Brain microvascular endothelial cell (primary cell): ENCODE measurements at regions not wholly inside any gene's neighbourhood (a gene's known extent, or its start where the extent isn't known, plus 50 kb on each side); places are given as distances from the start of the nearest gene placed in this dataset.

ENCODE experiments used
- DNase-seq: peaks from one replicate; pipeline ENCODE4 v3.0.0-alpha.2; 2020
- H3K27ac ChIP-seq: fragments of 250-450 bp; sonication (Bioruptor Pico); 2 replicates; pipeline ENCODE4 v1.5.1; 2020; ENCODE audit warnings: mild to moderate bottlenecking, moderate library complexity
- H3K27me3 ChIP-seq: fragments of 250-450 bp; sonication (Bioruptor Pico); replicated peaks from 2 replicates; pipeline ENCODE4 v1.5.1; 2020; ENCODE audit warnings: mild to moderate bottlenecking
- H3K36me3 ChIP-seq: fragments of 250-450 bp; sonication (Bioruptor Pico); replicated peaks from 2 replicates; pipeline ENCODE4 v1.5.1; 2020; ENCODE audit warnings: mild to moderate bottlenecking
- H3K4me3 ChIP-seq: 2 replicates; pipeline ENCODE4 v1.5.1; 2011; ENCODE audit warnings: low read depth, mild to moderate bottlenecking, control low read depth, low read length, moderate library complexity
- in situ Hi-C: cut with HindIII; loops from 2 replicates; pipeline ENCODE4 v1.10.0; 2017; ENCODE audit warnings: low sequenced_read_pairs, low pct_ligation_motif_present
- TF ChIP-seq, protein P1 (sequence below): IDR thresholded peaks from 2 replicates; pipeline ENCODE4 v1.5.1; 2011; ENCODE audit warnings: low read depth, mild to moderate bottlenecking, moderate library complexity, low read length, control low read depth, inconsistent platforms; ENCODE audit errors: missing control alignments

DNA sequence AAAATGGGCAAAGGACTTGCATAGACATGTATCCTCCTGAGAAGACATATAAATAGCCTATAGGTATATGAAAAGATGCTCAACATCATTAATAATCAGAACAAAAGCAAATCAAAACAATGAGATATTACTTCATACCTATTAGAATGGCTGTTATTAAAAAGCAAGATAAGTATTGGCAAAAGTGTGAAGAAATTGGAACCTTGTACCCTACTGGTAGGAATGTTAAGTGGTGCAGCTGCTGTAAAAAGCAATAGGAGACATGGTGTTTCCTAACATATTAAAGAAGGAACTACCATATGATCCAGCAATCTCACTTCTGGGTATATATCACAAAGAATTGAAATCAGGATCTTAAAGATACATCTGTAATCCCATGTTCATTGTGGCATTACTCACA is 69.8 kb upstream of the PRR16 start:
- in situ Hi-C loops: no loop called here
- Histone ChIP-seq H3K36me3 (no peaks in the 10 kb centered on the region), H3K4me3 (no peak overlapping the region), H3K27me3 (no peaks in the 10 kb centered on the region), H3K27ac (no peak overlapping the region)
- TF ChIP-seq, protein P1, sequence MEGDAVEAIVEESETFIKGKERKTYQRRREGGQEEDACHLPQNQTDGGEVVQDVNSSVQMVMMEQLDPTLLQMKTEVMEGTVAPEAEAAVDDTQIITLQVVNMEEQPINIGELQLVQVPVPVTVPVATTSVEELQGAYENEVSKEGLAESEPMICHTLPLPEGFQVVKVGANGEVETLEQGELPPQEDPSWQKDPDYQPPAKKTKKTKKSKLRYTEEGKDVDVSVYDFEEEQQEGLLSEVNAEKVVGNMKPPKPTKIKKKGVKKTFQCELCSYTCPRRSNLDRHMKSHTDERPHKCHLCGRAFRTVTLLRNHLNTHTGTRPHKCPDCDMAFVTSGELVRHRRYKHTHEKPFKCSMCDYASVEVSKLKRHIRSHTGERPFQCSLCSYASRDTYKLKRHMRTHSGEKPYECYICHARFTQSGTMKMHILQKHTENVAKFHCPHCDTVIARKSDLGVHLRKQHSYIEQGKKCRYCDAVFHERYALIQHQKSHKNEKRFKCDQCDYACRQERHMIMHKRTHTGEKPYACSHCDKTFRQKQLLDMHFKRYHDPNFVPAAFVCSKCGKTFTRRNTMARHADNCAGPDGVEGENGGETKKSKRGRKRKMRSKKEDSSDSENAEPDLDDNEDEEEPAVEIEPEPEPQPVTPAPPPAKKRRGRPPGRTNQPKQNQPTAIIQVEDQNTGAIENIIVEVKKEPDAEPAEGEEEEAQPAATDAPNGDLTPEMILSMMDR: no peak
- DNase-seq: no peak

DNA sequence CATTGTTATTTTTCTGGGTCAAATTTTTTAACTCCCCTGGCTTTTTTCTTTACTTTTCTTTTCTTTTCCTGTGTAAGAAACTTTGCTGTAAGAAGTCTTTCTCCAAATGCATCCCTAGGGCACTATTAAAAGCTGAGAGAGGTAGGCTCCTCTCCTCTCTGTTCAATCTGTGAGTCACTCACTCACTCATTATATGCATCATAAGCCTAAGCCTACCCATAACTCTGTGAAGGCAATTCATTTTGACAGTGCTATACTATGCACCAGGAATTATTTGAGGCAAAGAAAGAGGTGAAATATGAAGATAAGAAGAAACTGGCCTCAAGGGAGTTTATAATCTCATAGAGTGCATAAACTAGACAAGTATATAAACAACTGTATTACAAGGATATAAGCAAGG is 67.9 kb upstream of the PRR16 start:
- Histone ChIP-seq H3K36me3 (no peaks in the 10 kb centered on the region), H3K4me3 (no peak overlapping the region), H3K27me3 (no peaks in the 10 kb centered on the region), H3K27ac (no peak overlapping the region)
- in situ Hi-C loops: no loop called here
- TF ChIP-seq, protein P1: no peak
- DNase-seq: no peak

DNA sequence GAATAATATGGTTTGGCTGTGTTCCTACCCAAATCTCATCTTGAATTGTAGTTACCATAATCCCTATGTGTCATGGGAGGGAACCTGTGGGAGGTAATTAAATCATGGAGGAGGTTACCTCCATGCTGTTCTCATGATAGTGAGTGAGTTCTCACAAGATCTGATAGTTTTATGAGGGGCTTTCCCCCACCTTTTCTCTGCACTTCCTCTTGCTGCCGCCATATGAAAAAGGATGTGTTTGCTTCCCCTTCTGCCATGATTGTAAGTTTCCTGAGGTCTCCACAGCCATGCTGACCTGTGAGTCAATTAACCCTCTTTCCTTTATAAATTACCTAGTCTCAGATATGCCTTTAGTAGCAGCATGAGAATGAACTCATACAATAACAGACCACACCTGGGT is 63.7 kb upstream of the PRR16 start:
- no peak for DNase-seq
- no peaks in the 10 kb centered on the region for H3K36me3 ChIP-seq
- in situ Hi-C loops: no loop called here

DNA sequence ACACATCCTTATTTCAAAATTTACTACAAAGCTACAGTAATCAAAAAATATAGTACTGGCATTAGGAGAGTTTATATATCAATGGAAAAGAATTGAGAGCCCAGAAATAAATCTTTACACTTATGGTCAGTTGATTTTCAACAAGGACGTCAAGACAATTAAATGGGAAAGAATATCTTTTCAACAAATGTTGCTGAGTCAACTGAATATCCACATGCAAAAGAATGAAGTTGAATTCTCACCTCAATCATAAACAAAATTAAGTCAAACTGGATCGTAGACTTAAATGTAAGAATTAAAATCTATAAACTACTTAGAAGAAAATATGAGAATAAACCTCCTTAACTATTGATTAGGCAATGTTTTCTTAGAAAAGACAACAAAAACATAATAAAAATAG is 61.5 kb upstream of the PRR16 start:
- Histone ChIP-seq H3K27ac (no peak overlapping the region), H3K27me3 (no peaks in the 10 kb centered on the region), H3K4me3 (no peak overlapping the region), H3K36me3 (no peaks in the 10 kb centered on the region)
- TF ChIP-seq, protein P1: no peak
- in situ Hi-C loops: no loop called here
- no peak for DNase-seq

More for the DNA sequence above, 63.7 kb upstream of the PRR16 start:
- TF ChIP-seq, protein P1: no peak
- Histone ChIP-seq H3K27me3 (no peaks in the 10 kb centered on the region), H3K4me3 (no peak overlapping the region), H3K27ac (no peak overlapping the region)

DNA sequence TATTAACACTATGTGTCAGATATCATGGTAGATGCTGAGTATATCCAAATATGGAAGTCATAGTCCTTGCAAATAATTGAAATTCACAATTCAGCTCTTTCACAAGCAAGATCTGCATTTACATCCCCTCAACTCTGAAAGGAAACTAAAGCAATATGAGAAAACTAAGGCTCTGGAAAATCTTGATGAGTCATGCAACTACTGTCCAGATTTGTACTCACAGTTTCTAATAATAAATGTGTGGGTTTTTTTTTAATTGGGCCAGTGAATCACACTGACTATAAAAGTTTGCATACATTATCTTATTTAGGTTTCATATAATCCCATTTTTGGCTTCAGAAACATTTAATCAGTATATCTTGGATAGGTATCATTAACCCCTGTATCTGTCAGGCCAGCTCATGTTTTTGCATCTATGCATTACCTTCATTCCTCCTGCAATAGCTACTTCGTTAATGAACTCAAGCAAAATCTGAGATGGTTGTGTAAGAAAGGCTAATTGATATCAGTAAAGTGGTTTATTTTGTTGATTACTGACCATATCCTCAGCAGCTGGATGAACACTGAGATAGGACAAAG is 58.7 kb upstream of the PRR16 start:
- TF ChIP-seq, protein P1: no peak
- in situ Hi-C loops: no loop called here
- Histone ChIP-seq H3K27ac (peak overlapping the region; percentile 96), H3K36me3 (no peaks in the 10 kb centered on the region), H3K4me3 (no peak overlapping the region), H3K27me3 (no peaks in the 10 kb centered on the region)
- peak; percentile 30 for DNase-seq

DNA sequence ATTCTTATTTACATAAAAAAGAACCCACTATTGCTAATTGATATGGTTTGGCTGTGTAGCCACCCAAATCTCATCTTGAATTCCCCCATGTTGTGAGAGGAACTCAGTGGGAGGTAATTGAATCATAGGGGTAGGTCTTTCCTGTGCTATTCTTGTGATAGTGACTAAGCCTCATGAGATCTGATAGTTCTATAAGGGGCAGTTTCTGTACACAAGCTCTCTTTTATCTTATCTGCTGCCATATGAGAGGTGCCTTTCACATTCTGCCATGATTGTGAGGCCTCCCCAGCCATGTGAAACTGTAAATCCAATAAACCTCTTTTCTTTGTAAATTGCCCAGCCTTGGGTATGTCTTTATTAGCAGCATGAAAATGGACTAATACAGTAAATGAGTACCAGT is 58.2 kb upstream of the PRR16 start:
- DNase-seq: peak; percentile 85
- in situ Hi-C loops: no loop called here
- TF ChIP-seq, protein P1: no peak
- Histone ChIP-seq H3K4me3 (no peak overlapping the region), H3K36me3 (no peaks in the 10 kb centered on the region), H3K27me3 (no peaks in the 10 kb centered on the region), H3K27ac (peak overlapping the region; percentile 96)
